HepG2 (cell line): ENCODE measurements at regions not wholly inside any gene's neighbourhood (a gene's known extent, or its start where the extent isn't known, plus 50 kb on each side); places are given as distances from the start of the nearest gene placed in this dataset.

Source experiments
- ETV5 ChIP-seq: IDR thresholded peaks from 2 replicates; pipeline ENCODE4 v1.6.1; 2018; ENCODE audit warnings: missing biosample characterization, missing genetic modification reagents, inconsistent platforms, borderline replicate concordance
- KDM1A ChIP-seq: IDR thresholded peaks from 2 replicates; pipeline ENCODE4 v1.6.1; 2016; ENCODE audit warnings: missing compliant biosample characterization
- NFIC ChIP-seq: IDR thresholded peaks from 2 replicates; pipeline ENCODE4 v1.6.1; 2012; ENCODE audit warnings: mild to moderate bottlenecking, low read length, inconsistent platforms
- POLR2AphosphoS2 ChIP-seq: IDR thresholded peaks from 2 replicates; pipeline ENCODE4 v1.6.1; 2011; ENCODE audit warnings: low read depth, low read length, improper control_type of control experiment
- RNF219 ChIP-seq: sonication (generic); formaldehyde crosslinking; IDR thresholded peaks from 2 replicates; pipeline ENCODE4 v1.5.0; 2020; ENCODE audit warnings: mild to moderate bottlenecking, missing genetic modification reagents
- ZNF142 ChIP-seq: sonication (generic); formaldehyde crosslinking; IDR thresholded peaks from 2 replicates; pipeline ENCODE4 v1.4.0; 2020; ENCODE audit warnings: missing genetic modification reagents
- ZNF260 ChIP-seq: sonication (generic); formaldehyde crosslinking; IDR thresholded peaks from 2 replicates; pipeline ENCODE4 v1.4.0; 2020; ENCODE audit warnings: missing genetic modification reagents, low read depth, mild to moderate bottlenecking, borderline replicate concordance
- ZNF468 ChIP-seq: sonication (generic); formaldehyde crosslinking; IDR thresholded peaks from 2 replicates; pipeline ENCODE4 v1.8.0; 2022; ENCODE audit warnings: mild to moderate bottlenecking, moderate library complexity, missing genetic modification reagents
- TF ChIP-seq, protein P1 (sequence below): sonication (generic); formaldehyde crosslinking; IDR thresholded peaks from 2 replicates; pipeline ENCODE4 v1.5.1; 2020; ENCODE audit warnings: missing genetic modification reagents, mild to moderate bottlenecking, borderline replicate concordance

- no peak for TF ChIP-seq ZNF142 (CRISPR knock-in tag)
- no peak for TF ChIP-seq ETV5 (CRISPR knock-in tag)
- TF ChIP-seq ZNF468 (CRISPR knock-in tag) = no peak
- TF ChIP-seq, protein P1, sequence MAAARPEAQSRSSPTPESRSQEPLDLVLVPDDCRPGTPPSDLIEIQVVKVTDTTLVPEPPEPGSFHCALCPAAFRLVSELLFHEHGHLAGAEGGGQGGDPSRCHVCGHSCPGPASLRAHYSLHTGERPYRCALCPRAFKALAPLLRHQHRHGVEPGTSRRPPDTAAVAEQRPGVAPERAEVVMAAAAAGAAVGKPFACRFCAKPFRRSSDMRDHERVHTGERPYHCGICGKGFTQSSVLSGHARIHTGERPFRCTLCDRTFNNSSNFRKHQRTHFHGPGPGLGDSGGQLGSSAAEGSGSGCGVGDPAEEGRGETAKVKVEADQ (CRISPR knock-in tag) = no peak
- no peak for TF ChIP-seq KDM1A (CRISPR knock-in tag)
- TF ChIP-seq POLR2AphosphoS2 = no peak
- no peak for TF ChIP-seq ZNF260 (CRISPR knock-in tag)
- TF ChIP-seq RNF219 (CRISPR knock-in tag) = no peak
- no peak for TF ChIP-seq NFIC
These were observed 444.0 kb upstream of the NFE2L3 start (continued) for GRCh38 chr7:25707768-25708620.
